Neutrophil (primary cell): ENCODE measurements at regions not wholly inside any gene's neighbourhood (a gene's known extent, or its start where the extent isn't known, plus 50 kb on each side); places are given as distances from the start of the nearest gene placed in this dataset.

Source experiments
- H3K27ac ChIP-seq: fragments of 200-600 bp; sonication (generic); 2 replicates; pipeline ENCODE4 v1.5.1; 2016; ENCODE audit warnings: mild to moderate bottlenecking, moderate library complexity
- H3K27me3 ChIP-seq: fragments of 200-600 bp; sonication (generic); 2 replicates; pipeline ENCODE4 v1.6.0; 2016; ENCODE audit warnings: mild to moderate bottlenecking
- H3K36me3 ChIP-seq: fragments of 200-600 bp; sonication (generic); 2 replicates; pipeline ENCODE4 v1.5.1; 2017
- H3K4me1 ChIP-seq, 2 experiments: fragments of 200-600 bp in 1 of 2; sonication (generic) in 1 of 2; 1 replicate in 1 of 2; 2 replicates in 1 of 2; pipeline versions ENCODE4 v1.5.1 to v1.6.1; 2013 to 2016; ENCODE audit warnings: low read depth in 1 of 2, low read length in 1 of 2, mild to moderate bottlenecking in 1 of 2, moderate library complexity in 1 of 2; ENCODE audit not compliant: control insufficient read depth in 1 of 2, insufficient read depth in 1 of 2
- H3K4me3 ChIP-seq, 2 experiments: fragments of 200-600 bp in 1 of 2; sonication (generic) in 1 of 2; 1 replicate in 1 of 2; 2 replicates in 1 of 2; pipeline ENCODE4 v1.5.1; 2013 to 2016; ENCODE audit warnings: low read depth in 1 of 2, low read length in 1 of 2, mild to moderate bottlenecking in 1 of 2, moderate library complexity in 1 of 2
- H3K9me3 ChIP-seq: fragments of 200-600 bp; sonication (generic); 2 replicates; pipeline ENCODE4 v1.5.1; 2016
- TF ChIP-seq, protein P1 (sequence below): fragments of 200-600 bp; sonication (generic); IDR thresholded peaks from 2 replicates; pipeline ENCODE4 v1.5.1; 2016; ENCODE audit warnings: antibody characterized with exemption

- TF ChIP-seq, protein P1, sequence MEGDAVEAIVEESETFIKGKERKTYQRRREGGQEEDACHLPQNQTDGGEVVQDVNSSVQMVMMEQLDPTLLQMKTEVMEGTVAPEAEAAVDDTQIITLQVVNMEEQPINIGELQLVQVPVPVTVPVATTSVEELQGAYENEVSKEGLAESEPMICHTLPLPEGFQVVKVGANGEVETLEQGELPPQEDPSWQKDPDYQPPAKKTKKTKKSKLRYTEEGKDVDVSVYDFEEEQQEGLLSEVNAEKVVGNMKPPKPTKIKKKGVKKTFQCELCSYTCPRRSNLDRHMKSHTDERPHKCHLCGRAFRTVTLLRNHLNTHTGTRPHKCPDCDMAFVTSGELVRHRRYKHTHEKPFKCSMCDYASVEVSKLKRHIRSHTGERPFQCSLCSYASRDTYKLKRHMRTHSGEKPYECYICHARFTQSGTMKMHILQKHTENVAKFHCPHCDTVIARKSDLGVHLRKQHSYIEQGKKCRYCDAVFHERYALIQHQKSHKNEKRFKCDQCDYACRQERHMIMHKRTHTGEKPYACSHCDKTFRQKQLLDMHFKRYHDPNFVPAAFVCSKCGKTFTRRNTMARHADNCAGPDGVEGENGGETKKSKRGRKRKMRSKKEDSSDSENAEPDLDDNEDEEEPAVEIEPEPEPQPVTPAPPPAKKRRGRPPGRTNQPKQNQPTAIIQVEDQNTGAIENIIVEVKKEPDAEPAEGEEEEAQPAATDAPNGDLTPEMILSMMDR, result no peak
- Histone ChIP-seq H3K27me3 (no peaks in the 10 kb centered on the region), H3K9me3 (no peaks in the 10 kb centered on the region), H3K4me3 (no peak overlapping the region), H3K36me3 (no peaks in the 10 kb centered on the region), H3K4me1 (peaks cover 0 to 6% of the 10 kb centered on the region in 2 experiments), H3K27ac (no peak overlapping the region)
Measured at GRCh38 chr18:77866351-77866750, 616.7 kb downstream of the GALR1 start.

DNA sequence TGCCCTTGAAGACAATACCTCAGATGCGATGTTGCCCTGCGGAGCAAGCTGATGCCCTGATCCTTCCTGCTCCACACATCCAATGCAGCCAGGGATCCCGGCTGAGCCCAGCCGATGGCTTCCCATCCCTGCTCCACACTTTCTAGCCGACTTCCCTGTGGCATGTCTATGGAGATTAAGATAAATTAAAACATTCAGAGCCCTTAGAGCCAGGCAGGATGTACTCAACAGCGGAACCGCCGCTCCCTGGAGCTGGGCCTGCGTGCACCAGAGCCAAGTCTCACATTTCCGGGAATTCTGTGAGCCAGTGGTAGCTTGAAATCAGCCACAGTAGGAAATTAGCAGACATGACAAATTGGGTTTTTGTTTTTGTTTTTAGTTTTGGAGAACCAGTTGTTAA, 620.6 kb downstream of the GALR1 start:
- no peak overlapping the region for H3K27ac ChIP-seq
- no peaks in the 10 kb centered on the region for H3K9me3 ChIP-seq
- no peaks in the 10 kb centered on the region for H3K27me3 ChIP-seq
- peaks cover 0 to 6% of the 10 kb centered on the region in 2 experiments for H3K4me1 ChIP-seq
- TF ChIP-seq, protein P1, result no peak
- H3K36me3 ChIP-seq, result no peaks in the 10 kb centered on the region
- no peak overlapping the region for H3K4me3 ChIP-seq

GRCh38 chr18:77870894-77871293, 621.2 kb downstream of the GALR1 start:
- TF ChIP-seq, protein P1, result no peak
- Histone ChIP-seq H3K36me3 (no peaks in the 10 kb centered on the region), H3K27me3 (no peaks in the 10 kb centered on the region), H3K27ac (no peak overlapping the region), H3K9me3 (no peaks in the 10 kb centered on the region), H3K4me1 (peaks cover 0 to 6% of the 10 kb centered on the region in 2 experiments), H3K4me3 (no peak overlapping the region)

DNA sequence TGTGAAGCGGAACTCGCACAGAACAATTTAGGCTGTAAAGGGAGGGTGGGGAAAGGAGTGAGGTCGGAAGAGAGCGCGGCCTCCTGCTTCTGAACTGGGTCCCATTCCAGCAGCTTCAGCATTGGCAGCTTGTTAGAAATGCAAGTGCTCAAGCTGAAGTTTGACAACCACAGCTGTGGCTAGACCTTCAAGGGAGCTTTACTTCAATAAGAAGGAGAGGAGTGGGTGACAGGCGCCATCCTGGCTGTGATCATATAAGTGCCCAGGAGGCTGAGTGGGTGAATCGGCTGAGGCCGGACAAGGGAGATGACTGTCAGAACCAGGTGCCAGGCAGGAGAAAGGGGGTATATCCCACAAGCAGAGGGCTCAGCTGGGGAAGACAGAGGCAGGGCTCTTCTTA, 622.5 kb downstream of the GALR1 start:
- Histone ChIP-seq H3K4me1 (peaks cover 0 to 6% of the 10 kb centered on the region in 2 experiments), H3K27ac (no peak overlapping the region), H3K9me3 (no peaks in the 10 kb centered on the region), H3K27me3 (no peaks in the 10 kb centered on the region), H3K4me3 (no peak overlapping the region), H3K36me3 (no peaks in the 10 kb centered on the region)
- TF ChIP-seq, protein P1, result no peak

DNA sequence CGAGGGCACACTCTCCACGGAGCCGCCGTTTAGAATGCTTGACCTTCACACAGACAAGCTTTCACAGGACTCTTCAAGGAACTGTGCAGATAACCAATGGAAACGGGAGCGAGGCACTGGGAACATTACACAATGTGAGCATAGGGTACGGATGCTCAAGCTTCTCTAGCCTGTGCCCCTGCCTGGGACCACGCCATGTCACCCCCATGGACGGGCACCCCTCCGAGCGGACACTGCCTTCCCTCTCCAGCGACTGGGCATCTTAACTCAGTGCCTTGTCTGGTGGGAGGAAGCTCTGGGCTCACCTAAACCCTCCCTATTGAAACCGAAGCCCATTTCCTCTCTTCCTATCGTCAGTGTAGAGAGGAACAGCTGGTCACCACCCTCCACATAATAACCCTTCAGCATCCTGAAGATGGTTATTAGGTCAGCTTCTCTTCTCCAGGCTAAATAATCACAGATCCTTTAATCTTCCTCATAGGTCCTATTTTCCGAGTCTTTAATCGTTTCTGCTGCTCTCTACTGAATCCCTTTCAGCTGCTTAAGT, 626.7 kb downstream of the GALR1 start:
- TF ChIP-seq, protein P1, result no peak
- Histone ChIP-seq H3K36me3 (no peaks in the 10 kb centered on the region), H3K27me3 (no peaks in the 10 kb centered on the region), H3K4me3 (no peak overlapping the region), H3K27ac (no peak overlapping the region), H3K9me3 (no peaks in the 10 kb centered on the region), H3K4me1 (peaks cover 3 to 8% of the 10 kb centered on the region in 2 experiments)
